H9 (cell line): ENCODE measurements at regions not wholly inside any gene's neighbourhood (a gene's known extent, or its start where the extent isn't known, plus 50 kb on each side); places are given as distances from the start of the nearest gene placed in this dataset.
A peak's percentile ranks its signal among the peaks of the same experiment; 100 is the strongest.

Experiments used
- DNase-seq: peaks from one replicate; pipeline ENCODE4 v3.0.0-alpha.2; 2017
- H2AFZ ChIP-seq: one replicate; pipeline ENCODE4 v1.6.1; 2013; ENCODE audit warnings: mild to moderate bottlenecking, low read length, control low read depth, moderate library complexity
- H2AK5ac ChIP-seq: 2 replicates; pipeline ENCODE4 v1.6.1; 2013; ENCODE audit warnings: low read length, control low read depth, mixed read lengths; ENCODE audit not compliant: insufficient read length
- H2BK120ac ChIP-seq: one replicate; pipeline ENCODE4 v1.6.1; 2013; ENCODE audit warnings: low read depth, mild to moderate bottlenecking, low read length, control low read depth, inconsistent platforms; ENCODE audit not compliant: poor library complexity, severe bottlenecking
- H2BK12ac ChIP-seq: 2 replicates; pipeline ENCODE4 v1.6.1; 2013; ENCODE audit warnings: low read length, control low read depth, mixed read lengths, low read depth; ENCODE audit not compliant: insufficient read length
- H2BK15ac ChIP-seq: 2 replicates; pipeline ENCODE4 v1.6.1; 2013; ENCODE audit warnings: low read depth, low read length, control low read depth
- H2BK20ac ChIP-seq: one replicate; pipeline ENCODE4 v1.6.1; 2013; ENCODE audit warnings: low read depth, mild to moderate bottlenecking, low read length, control low read depth, inconsistent platforms; ENCODE audit not compliant: poor library complexity, severe bottlenecking
- H2BK5ac ChIP-seq: 2 replicates; pipeline ENCODE4 v1.6.1; 2013; ENCODE audit warnings: low read length, control low read depth, mixed read lengths; ENCODE audit not compliant: insufficient read length
- H3K14ac ChIP-seq: 2 replicates; pipeline ENCODE4 v1.6.1; 2013; ENCODE audit warnings: low read length, control low read depth; ENCODE audit not compliant: insufficient read depth
- H3K18ac ChIP-seq: 2 replicates; pipeline ENCODE4 v1.6.1; 2013; ENCODE audit warnings: low read depth, mild to moderate bottlenecking, mixed read lengths, low read length, control low read depth; ENCODE audit not compliant: insufficient read length
- H3K23ac ChIP-seq: 2 replicates; pipeline ENCODE4 v1.6.1; 2013; ENCODE audit warnings: low read length, control low read depth, mixed read lengths, low read depth; ENCODE audit not compliant: insufficient read length
- H3K23me2 ChIP-seq: 2 replicates; pipeline ENCODE4 v1.6.1; 2013; ENCODE audit warnings: low read depth, mild to moderate bottlenecking, mixed read lengths, low read length, control low read depth; ENCODE audit not compliant: insufficient read length, poor library complexity, severe bottlenecking
- H3K27ac ChIP-seq: 2 replicates; pipeline ENCODE4 v1.5.1; 2013; ENCODE audit warnings: low read length, control low read depth, mixed read lengths, low read depth; ENCODE audit not compliant: insufficient read length
- H3K27me3 ChIP-seq: 2 replicates; pipeline ENCODE4 v1.6.1; 2013; ENCODE audit warnings: low read length, control low read depth, inconsistent platforms; ENCODE audit not compliant: insufficient read depth
- H3K4ac ChIP-seq: 2 replicates; pipeline ENCODE4 v1.6.1; 2013; ENCODE audit warnings: low read depth, mild to moderate bottlenecking, control low read depth, inconsistent platforms, low read length, moderate library complexity
- H3K4me1 ChIP-seq: 2 replicates; pipeline ENCODE4 v1.6.1; 2013; ENCODE audit warnings: low read length, control low read depth, inconsistent platforms; ENCODE audit not compliant: insufficient read depth
- H3K4me2 ChIP-seq: 2 replicates; pipeline ENCODE4 v1.6.1; 2013; ENCODE audit warnings: low read length, control low read depth, mixed read lengths; ENCODE audit not compliant: insufficient read length, insufficient read depth
- H3K56ac ChIP-seq: 2 replicates; pipeline ENCODE4 v1.6.1; 2013; ENCODE audit warnings: low read depth, mild to moderate bottlenecking, mixed read lengths, low read length, control low read depth; ENCODE audit not compliant: insufficient read length
- H3K79me1 ChIP-seq: 2 replicates; pipeline ENCODE4 v1.6.1; 2013; ENCODE audit warnings: low read depth, mild to moderate bottlenecking, moderate library complexity, low read length, control low read depth, inconsistent platforms; ENCODE audit not compliant: insufficient read depth, poor library complexity, severe bottlenecking
- H3K79me2 ChIP-seq: 2 replicates; pipeline ENCODE4 v1.6.1; 2013; ENCODE audit warnings: low read length, control low read depth, inconsistent platforms; ENCODE audit not compliant: insufficient read depth
- H3K9ac ChIP-seq: 2 replicates; pipeline ENCODE4 v1.6.1; 2013; ENCODE audit warnings: low read length, control low read depth, mixed read lengths; ENCODE audit not compliant: insufficient read length; ENCODE audit errors: extremely low read depth
- H3K9me3 ChIP-seq: one replicate; pipeline ENCODE4 v1.6.1; 2013; ENCODE audit warnings: low read depth, low read length, inconsistent platforms; ENCODE audit not compliant: control insufficient read depth
- H3T11ph ChIP-seq: one replicate; pipeline ENCODE4 v1.6.1; 2013; ENCODE audit warnings: mild to moderate bottlenecking, low read length, control low read depth, inconsistent platforms
- H4K20me1 ChIP-seq: one replicate; pipeline ENCODE4 v1.6.1; 2013; ENCODE audit not compliant: control insufficient read depth, insufficient read length, insufficient read depth
- H4K5ac ChIP-seq: 2 replicates; pipeline ENCODE4 v1.6.1; 2013; ENCODE audit warnings: low read depth, mild to moderate bottlenecking, mixed read lengths, low read length, control low read depth; ENCODE audit not compliant: insufficient read length
- H4K8ac ChIP-seq: replicated peaks from 2 replicates; pipeline ENCODE4 v1.6.1; 2013; ENCODE audit warnings: low read length, control low read depth, mixed read lengths, low read depth; ENCODE audit not compliant: insufficient read length
- H4K91ac ChIP-seq: 2 replicates; pipeline ENCODE4 v1.6.1; 2013; ENCODE audit warnings: low read depth, mild to moderate bottlenecking, moderate library complexity, mixed read lengths, low read length, control low read depth; ENCODE audit not compliant: insufficient read length
- H3K27ac Mint-ChIP-seq, 3 experiments: 2 replicates in 2 of 3; 3 replicates in 1 of 3; pipeline ENCODE4 v1.8.0; 2020 to 2021; ENCODE audit warnings: mixed read lengths in 3 of 3, mild to moderate bottlenecking in 1 of 3, moderate library complexity in 1 of 3
- H3K27me3 Mint-ChIP-seq: 2 replicates; pipeline ENCODE4 v1.8.0; 2021; ENCODE audit warnings: low read depth, mild to moderate bottlenecking, moderate library complexity, mixed read lengths
- H3K36me3 Mint-ChIP-seq, 3 experiments: 2 replicates in 2 of 3; 3 replicates in 1 of 3; pipeline ENCODE4 v1.8.0; 2020 to 2021; ENCODE audit warnings: low read depth in 3 of 3, mixed read lengths in 3 of 3; ENCODE audit not compliant: insufficient read depth in 1 of 3
- H3K4me1 Mint-ChIP-seq, 2 experiments: 2 replicates each; pipeline ENCODE4 v1.8.0; 2020; ENCODE audit warnings: mixed read lengths in 2 of 2
- H3K4me3 Mint-ChIP-seq, 2 experiments: 2 replicates in 1 of 2; 3 replicates in 1 of 2; pipeline ENCODE4 v1.8.0; 2020 to 2021; ENCODE audit warnings: mild to moderate bottlenecking in 2 of 2, mixed read lengths in 2 of 2, moderate library complexity in 1 of 2
- H3K9me3 Mint-ChIP-seq, 2 experiments: 2 replicates in 1 of 2; 3 replicates in 1 of 2; pipeline ENCODE4 v1.8.0; 2020; ENCODE audit warnings: mild to moderate bottlenecking in 2 of 2, mixed read lengths in 2 of 2, moderate library complexity in 1 of 2
- CTCF ChIP-seq: fragments of 200-600 bp; sonication (generic); conservative IDR thresholded peaks from 3 replicates; pipeline ENCODE4 v1.8.0; 2021; ENCODE audit warnings: antibody characterized with exemption, mild to moderate bottlenecking
- WGBS: extraction: QIAGEN DNeasy Blood & Tissue Kit; methylation state at CpG from one replicate; pipeline ENCODE4 v1.1.7; 2013; ENCODE audit warnings: missing lambda C conversion rate, low lambda C conversion rate, mixed read lengths; ENCODE audit not compliant: insufficient read length; ENCODE audit errors: extremely low coverage; 5-methylcytosine and 5-hydroxymethylcytosine counted together

GRCh38 chr1:2935751-2936390, 85.4 kb upstream of the ACTRT2 start:
- no peaks in the 10 kb centered on the region for H3K23me2 ChIP-seq
- H4K5ac ChIP-seq, result no peak overlapping the region
- H3K14ac ChIP-seq, result no peak overlapping the region
- no CpG with 5 or more reads among the region's 23 CpGs for WGBS
- H2BK5ac ChIP-seq, result no peak overlapping the region
- peaks cover 80% of the 10 kb centered on the region for H3K9me3 ChIP-seq
- H2BK12ac ChIP-seq, result no peak overlapping the region
- H2AK5ac ChIP-seq, result no peak overlapping the region
- H4K20me1 ChIP-seq, result no peaks in the 10 kb centered on the region
- H3K9me3 Mint-ChIP-seq, result peaks cover 25 to 81% of the 10 kb centered on the region in 2 experiments
- H2BK120ac ChIP-seq, result no peak overlapping the region
- H2BK15ac ChIP-seq, result no peak overlapping the region
- no peak overlapping the region for H3K4me2 ChIP-seq
- no peak overlapping the region for H3K18ac ChIP-seq
- DNase-seq, result no peak
- no peak overlapping the region for H3K4ac ChIP-seq
- no peaks in the 10 kb centered on the region for H3K27me3 ChIP-seq
- H3K27ac Mint-ChIP-seq, result peak overlapping the region in 1 of 3 experiments; percentile 28; a peak in 1 of 7 replicates
- H3K27ac ChIP-seq, result no peak overlapping the region
- no peaks in the 10 kb centered on the region for H3K79me2 ChIP-seq
- peaks cover 0 to 23% (median 7%) of the 10 kb centered on the region in 3 experiments; a peak in 4 of 7 replicates for H3K36me3 Mint-ChIP-seq
- H3K27me3 Mint-ChIP-seq, result peaks cover 6% of the 10 kb centered on the region
- TF ChIP-seq CTCF, result no peak
- no peak overlapping the region for H2BK20ac ChIP-seq
- no peak overlapping the region for H3K56ac ChIP-seq
- no peaks in the 10 kb centered on the region for H3K4me1 ChIP-seq
- H4K91ac ChIP-seq, result no peak overlapping the region
- H2AFZ ChIP-seq, result no peak overlapping the region
- H3K79me1 ChIP-seq, result no peaks in the 10 kb centered on the region
- H3K4me3 Mint-ChIP-seq, result peak overlapping the region in 1 of 2 experiments; percentile 58; a peak in 1 of 5 replicates
- no peak overlapping the region for H3K9ac ChIP-seq
- H4K8ac ChIP-seq, result no peak overlapping the region
- no peak overlapping the region for H3K23ac ChIP-seq
- no peak overlapping the region for H3T11ph ChIP-seq
- H3K4me1 Mint-ChIP-seq, result no peaks in the 10 kb centered on the region
